ENCODE measurements at regions not wholly inside any gene's neighbourhood (a gene's known extent, or its start where the extent isn't known, plus 50 kb on each side); places are given as distances from the start of the nearest gene placed in this dataset.

GRCh38 chr6:11350294-11350693 is 117.8 kb upstream of the NEDD9 start:
- TF ChIP-seq CTCF (IDR thresholded peaks at IDR 0.05 in 8 of 11, conservative IDR thresholded peaks at IDR 0.05 in 3 of 11) (peak in 1 of 11 experiments; percentile 8), POLR2A (IDR thresholded peaks at IDR 0.05) (no peak), POLR2AphosphoS5 (IDR thresholded peaks at IDR 0.05) (peak in 1 of 3 donors; percentile 82)
